ENCODE measurements at regions not wholly inside any gene's neighbourhood (a gene's known extent, or its start where the extent isn't known, plus 50 kb on each side); places are given as distances from the start of the nearest gene placed in this dataset.
"Not testable (repeated sequence)": the region's sequence is repeated elsewhere in the genome, so short reads cannot be mapped to it uniquely, and the experiment has no call there.

DNA sequence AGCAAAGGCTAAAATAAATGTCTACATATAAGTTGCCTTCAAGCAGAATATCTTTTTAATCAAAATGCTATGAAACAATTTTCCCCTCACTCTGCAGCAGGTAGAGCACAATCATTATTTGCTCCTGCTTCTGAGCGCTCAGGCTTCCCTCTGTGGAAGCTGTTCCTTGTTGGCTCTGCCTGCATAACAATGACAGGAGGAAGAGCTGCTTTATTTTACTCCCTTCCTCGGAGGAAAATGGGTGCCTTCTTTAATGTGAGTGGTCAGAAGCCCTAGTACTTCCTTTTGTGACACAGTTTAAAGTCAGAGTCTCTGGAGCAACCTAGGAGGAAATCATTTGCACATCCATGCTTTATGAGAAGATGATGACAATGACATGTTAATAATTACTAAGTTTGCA, 492.1 kb downstream of the CDH8 start:
- ATAC-seq (replicated peaks) (no peak), DNase-seq (no peak)
- peaks cover 0 to 5% of the 10 kb centered on the region in 2 donors for H3K9me3 Mint-ChIP-seq
- no peak overlapping the region for H3K4me3 Mint-ChIP-seq
- no peaks in the 10 kb centered on the region for H3K4me1 Mint-ChIP-seq (ENCODE audit: low read depth in 2 of 2)
- H3K36me3 Mint-ChIP-seq (ENCODE audit: insufficient read depth), result no peaks in the 10 kb centered on the region
- no peak overlapping the region for H3K27ac Mint-ChIP-seq
- no peaks in the 10 kb centered on the region for H3K27me3 Mint-ChIP-seq

DNA sequence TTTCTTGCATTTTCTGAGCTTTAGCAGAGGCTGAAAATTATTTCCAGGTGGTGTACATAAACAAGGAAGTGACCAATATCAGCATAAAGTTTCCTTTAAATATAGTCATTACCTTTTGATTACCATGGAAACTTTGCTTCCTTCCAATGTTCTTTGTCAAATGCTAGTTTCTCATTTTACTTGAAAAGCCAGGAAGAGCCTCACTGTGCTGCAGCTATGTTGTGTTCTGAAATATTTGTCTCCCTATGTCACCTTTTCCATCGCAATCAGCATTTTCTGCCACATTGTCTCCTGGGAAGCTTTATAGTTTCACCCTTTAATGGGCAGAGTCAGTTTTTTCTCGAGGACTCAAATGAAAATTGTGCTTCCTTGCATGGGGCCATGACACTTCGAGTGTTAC, 496.0 kb downstream of the CDH8 start:
- Mint-ChIP-seq H3K27ac (no peak overlapping the region), H3K36me3 (ENCODE audit: insufficient read depth) (no peaks in the 10 kb centered on the region), H3K27me3 (no peaks in the 10 kb centered on the region), H3K4me1 (ENCODE audit: low read depth in 2 of 2) (no peaks in the 10 kb centered on the region), H3K4me3 (no peak overlapping the region), H3K9me3 (peaks cover 15 to 21% of the 10 kb centered on the region in 2 donors)
- ATAC-seq (replicated peaks) (no peak), DNase-seq (no peak)

DNA sequence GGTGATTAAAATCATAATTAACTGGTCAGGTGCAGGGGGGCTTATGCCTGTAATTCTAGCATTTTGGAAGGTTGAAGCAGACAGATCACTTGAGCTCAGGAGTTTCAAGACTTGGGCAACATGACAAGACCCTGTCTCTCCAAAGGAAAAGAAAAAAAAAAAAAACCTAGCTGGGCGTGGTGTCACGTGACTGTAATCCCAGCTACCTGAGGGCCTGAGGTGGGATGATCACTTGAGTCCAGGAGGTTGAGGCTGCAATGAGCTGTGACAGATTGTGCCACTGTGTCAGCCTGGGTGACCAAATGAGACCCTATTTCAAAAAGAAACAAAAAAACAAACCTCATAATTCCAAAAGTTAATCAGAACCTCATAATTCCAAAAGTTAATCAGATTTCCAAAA, 505.5 kb downstream of the CDH8 start:
- H3K4me1 Mint-ChIP-seq (ENCODE audit: low read depth in 2 of 2), result no peaks in the 10 kb centered on the region
- H3K36me3 Mint-ChIP-seq (ENCODE audit: insufficient read depth), result no peaks in the 10 kb centered on the region
- no peak overlapping the region for H3K4me3 Mint-ChIP-seq
- no peak overlapping the region for H3K27ac Mint-ChIP-seq
- no peak for DNase-seq
- ATAC-seq (replicated peaks), result no peak
- peaks cover 17 to 36% of the 10 kb centered on the region in 2 donors for H3K9me3 Mint-ChIP-seq
- no peaks in the 10 kb centered on the region for H3K27me3 Mint-ChIP-seq

DNA sequence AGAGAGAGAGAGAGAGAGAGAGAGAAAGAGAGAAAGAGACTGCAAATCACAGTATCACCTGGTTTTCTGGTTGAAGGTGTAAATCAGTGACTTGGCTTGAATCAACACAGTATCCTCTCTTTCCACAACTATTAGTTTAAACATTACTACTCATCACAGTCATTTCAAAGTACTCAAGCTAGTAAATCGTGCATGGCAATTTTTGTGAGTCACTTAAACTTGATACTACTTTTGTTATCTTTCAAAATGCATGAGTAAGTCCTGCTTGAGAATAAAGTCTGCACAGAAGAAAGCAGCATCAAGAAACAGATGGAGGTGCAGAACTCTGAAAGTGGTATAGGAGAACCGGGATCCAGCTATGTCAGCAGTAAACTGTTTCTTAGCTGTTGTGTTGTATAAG, 535.4 kb downstream of the CDH8 start:
- ATAC-seq (replicated peaks) (no peak), DNase-seq (no peak)
- Mint-ChIP-seq H3K27me3 (no peaks in the 10 kb centered on the region), H3K27ac (no peak overlapping the region), H3K9me3 (peaks cover 3 to 12% of the 10 kb centered on the region in 2 donors), H3K4me1 (ENCODE audit: low read depth in 2 of 2) (no peaks in the 10 kb centered on the region), H3K36me3 (ENCODE audit: insufficient read depth) (no peaks in the 10 kb centered on the region), H3K4me3 (no peak overlapping the region)

DNA sequence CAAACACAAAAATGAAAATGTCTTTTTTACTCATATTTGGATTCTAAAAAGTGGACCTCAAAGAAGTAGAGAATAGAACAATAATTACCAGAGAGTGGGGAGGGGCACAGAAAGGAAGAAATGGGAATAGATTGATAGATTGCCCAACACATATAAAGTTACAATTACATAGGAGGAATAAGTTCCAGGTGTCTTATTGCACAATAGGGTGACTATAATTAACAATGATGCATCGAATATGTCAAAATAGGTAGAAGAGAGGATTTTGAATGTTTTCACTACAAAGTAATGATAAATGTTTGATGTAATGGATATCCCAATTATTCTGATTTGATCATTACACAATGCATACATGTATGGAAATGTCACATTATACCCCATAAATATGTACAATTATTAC, 556.0 kb downstream of the CDH8 start:
- H3K9me3 Mint-ChIP-seq, result peaks cover 10 to 20% of the 10 kb centered on the region in 2 donors
- ATAC-seq (replicated peaks) (no peak), DNase-seq (no peak)
- no peaks in the 10 kb centered on the region for H3K27me3 Mint-ChIP-seq
- H3K4me1 Mint-ChIP-seq (ENCODE audit: low read depth in 2 of 2), result no peaks in the 10 kb centered on the region
- H3K27ac Mint-ChIP-seq, result no peak overlapping the region
- no peak overlapping the region for H3K4me3 Mint-ChIP-seq
- H3K36me3 Mint-ChIP-seq (ENCODE audit: insufficient read depth), result no peaks in the 10 kb centered on the region

DNA sequence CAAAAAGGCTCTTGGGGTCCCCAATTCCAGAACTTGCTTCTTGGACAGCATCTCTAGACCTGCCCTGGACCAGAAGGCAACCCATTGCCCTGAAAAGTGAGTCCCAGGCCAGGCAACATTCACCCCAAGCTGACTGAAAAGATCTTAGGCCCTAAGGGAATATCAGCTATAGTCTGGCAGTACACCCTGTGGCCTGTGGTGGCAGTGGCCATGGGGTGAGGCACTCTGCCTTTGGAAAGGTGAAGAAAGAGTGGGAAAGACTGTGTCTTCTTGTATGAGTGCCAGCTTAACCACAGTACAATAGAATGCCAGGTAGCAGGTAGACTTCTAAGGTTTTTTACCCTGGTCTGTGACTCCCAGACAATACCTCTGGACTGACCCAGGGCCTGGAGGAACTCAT, 564.5 kb downstream of the CDH8 start:
- Mint-ChIP-seq H3K9me3 (peaks cover 8 to 17% of the 10 kb centered on the region in 2 donors), H3K4me3 (no peak overlapping the region), H3K27me3 (no peaks in the 10 kb centered on the region), H3K4me1 (ENCODE audit: low read depth in 2 of 2) (no peaks in the 10 kb centered on the region), H3K27ac (no peak overlapping the region), H3K36me3 (ENCODE audit: insufficient read depth) (no peaks in the 10 kb centered on the region)
- no peak for ATAC-seq (replicated peaks)
- no peak for DNase-seq

DNA sequence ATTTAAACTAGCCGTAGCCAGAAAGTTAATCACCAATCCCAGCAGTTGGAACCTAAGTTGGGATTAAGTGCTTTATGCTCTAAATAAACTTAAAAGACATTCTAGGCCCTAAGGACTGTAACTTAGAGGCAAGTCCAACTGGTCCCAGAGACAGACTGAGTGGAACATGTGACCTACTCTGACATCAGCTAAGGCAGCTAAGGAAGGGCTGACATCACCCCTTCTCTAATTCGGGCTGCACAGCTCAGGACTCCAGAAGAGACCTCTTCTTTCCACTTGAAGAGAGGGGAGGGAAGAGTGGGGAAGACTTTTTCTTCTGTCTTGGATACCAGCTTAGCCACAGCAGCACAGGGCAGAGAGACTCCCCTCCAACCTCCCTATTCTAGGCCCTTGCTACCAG, 565.2 kb downstream of the CDH8 start:
- Mint-ChIP-seq H3K4me3 (no peak overlapping the region), H3K36me3 (ENCODE audit: insufficient read depth) (no peaks in the 10 kb centered on the region)

DNA sequence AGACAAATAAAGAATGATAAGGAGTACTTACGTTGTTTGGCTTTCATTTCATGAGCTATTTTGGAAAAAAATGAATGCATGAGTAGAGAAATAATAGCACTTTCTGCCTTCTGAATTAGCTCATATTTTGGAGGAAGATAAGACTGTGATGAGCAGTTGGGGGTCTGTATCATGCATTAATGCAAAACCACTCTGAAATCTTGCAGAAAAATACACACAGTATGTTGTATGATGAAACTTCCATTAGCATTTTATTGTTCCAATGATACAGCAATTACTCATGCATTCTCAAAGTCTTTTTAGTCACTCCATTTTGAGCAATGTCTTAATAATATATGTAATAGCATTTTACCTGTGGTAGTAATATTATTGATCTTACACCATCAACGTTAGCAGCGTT, 571.0 kb downstream of the CDH8 start:
- H3K9me3 Mint-ChIP-seq, result peaks cover under 1 to 8% of the 10 kb centered on the region in 2 donors

More for the DNA sequence above, 565.2 kb downstream of the CDH8 start:
- ATAC-seq (replicated peaks), result no peak
- peaks cover 5 to 9% of the 10 kb centered on the region in 2 donors for H3K9me3 Mint-ChIP-seq
- DNase-seq, result no peak
- no peaks in the 10 kb centered on the region for H3K4me1 Mint-ChIP-seq (ENCODE audit: low read depth in 2 of 2)
- no peaks in the 10 kb centered on the region for H3K27me3 Mint-ChIP-seq
- no peak overlapping the region for H3K27ac Mint-ChIP-seq

DNA sequence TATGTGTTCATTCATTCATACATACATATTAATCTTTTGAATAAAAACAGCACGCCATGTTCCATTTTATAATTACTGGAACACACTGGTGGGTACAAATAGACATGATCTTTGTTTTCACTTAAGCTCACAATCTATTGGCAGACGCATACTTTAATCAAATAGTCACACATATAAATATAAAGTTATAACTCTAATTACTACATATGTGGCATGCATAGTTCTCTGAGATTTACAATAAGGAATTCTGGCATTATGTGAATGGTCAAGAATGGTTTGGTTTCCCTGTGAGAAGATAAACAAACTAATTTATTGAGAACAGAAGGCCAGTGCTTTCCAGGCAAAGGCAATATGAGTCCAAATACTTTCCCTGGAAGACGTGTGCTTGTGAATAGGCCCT, 576.2 kb downstream of the CDH8 start:
- no peak overlapping the region for H3K4me3 Mint-ChIP-seq

More for the DNA sequence above, 571.0 kb downstream of the CDH8 start:
- no peaks in the 10 kb centered on the region for H3K27me3 Mint-ChIP-seq
- no peaks in the 10 kb centered on the region for H3K4me1 Mint-ChIP-seq (ENCODE audit: low read depth in 2 of 2)
- no peak overlapping the region for H3K4me3 Mint-ChIP-seq
- ATAC-seq (replicated peaks) (no peak), DNase-seq (no peak)
- H3K36me3 Mint-ChIP-seq (ENCODE audit: insufficient read depth), result no peaks in the 10 kb centered on the region
- H3K27ac Mint-ChIP-seq, result no peak overlapping the region

DNA sequence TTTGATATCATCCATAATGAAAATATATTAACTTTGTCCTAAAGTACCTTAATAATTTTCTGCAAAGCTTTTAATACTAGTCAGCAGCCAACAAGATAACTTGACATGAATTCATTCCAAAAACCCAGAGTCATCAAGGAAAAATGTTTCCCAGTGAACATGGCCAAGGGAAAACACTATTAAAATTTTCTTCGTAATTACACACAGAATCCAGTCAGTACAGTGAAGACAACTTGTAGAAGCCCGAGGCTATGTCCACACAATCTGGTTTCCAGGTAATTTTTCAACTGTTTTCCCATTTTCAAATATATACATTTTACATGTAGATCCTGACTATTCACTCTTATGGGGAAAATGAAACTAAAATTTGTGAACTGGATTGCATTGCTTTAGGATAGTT, 600.9 kb downstream of the CDH8 start:
- ATAC-seq (replicated peaks) (no peak), DNase-seq (no peak)
- H3K27ac Mint-ChIP-seq, result no peak overlapping the region
- H3K27me3 Mint-ChIP-seq, result no peaks in the 10 kb centered on the region
- no peaks in the 10 kb centered on the region for H3K4me1 Mint-ChIP-seq (ENCODE audit: low read depth in 2 of 2)
- H3K9me3 Mint-ChIP-seq, result peaks cover 12 to 15% of the 10 kb centered on the region in 2 donors
- H3K36me3 Mint-ChIP-seq (ENCODE audit: insufficient read depth), result no peaks in the 10 kb centered on the region
- no peak overlapping the region for H3K4me3 Mint-ChIP-seq

More for the DNA sequence above, 576.2 kb downstream of the CDH8 start:
- no peak for ATAC-seq (replicated peaks)
- no peak overlapping the region for H3K27ac Mint-ChIP-seq
- no peaks in the 10 kb centered on the region for H3K4me1 Mint-ChIP-seq (ENCODE audit: low read depth in 2 of 2)
- H3K9me3 Mint-ChIP-seq, result peaks cover 15 to 29% of the 10 kb centered on the region in 2 donors
- no peaks in the 10 kb centered on the region for H3K27me3 Mint-ChIP-seq
- no peak for DNase-seq
- H3K36me3 Mint-ChIP-seq (ENCODE audit: insufficient read depth), result no peaks in the 10 kb centered on the region

DNA sequence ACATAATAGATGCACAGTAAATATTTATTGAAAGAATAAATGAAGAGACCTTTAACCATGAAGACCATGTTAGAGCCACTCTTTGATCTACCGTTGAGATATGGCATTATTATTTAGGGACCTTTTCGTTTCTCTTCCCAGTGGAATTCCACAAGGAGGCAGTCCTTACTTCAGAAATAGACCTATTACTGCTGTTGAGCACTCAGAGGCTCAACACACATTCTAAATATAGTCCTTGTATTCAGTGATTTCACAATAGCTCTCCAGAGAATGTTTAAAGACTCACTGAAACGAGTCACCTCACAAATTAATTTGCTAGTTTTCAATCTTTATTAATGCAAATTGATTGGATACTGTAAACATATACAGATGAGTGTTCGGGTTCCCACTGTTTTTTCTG, 603.8 kb downstream of the CDH8 start:
- no peaks in the 10 kb centered on the region for H3K4me1 Mint-ChIP-seq (ENCODE audit: low read depth in 2 of 2)
- no peaks in the 10 kb centered on the region for H3K27me3 Mint-ChIP-seq
- H3K4me3 Mint-ChIP-seq, result no peak overlapping the region
- H3K27ac Mint-ChIP-seq, result no peak overlapping the region
- H3K36me3 Mint-ChIP-seq (ENCODE audit: insufficient read depth), result no peaks in the 10 kb centered on the region
- ATAC-seq (replicated peaks), result no peak
- DNase-seq, result no peak
- H3K9me3 Mint-ChIP-seq, result peaks cover 6 to 14% of the 10 kb centered on the region in 2 donors

DNA sequence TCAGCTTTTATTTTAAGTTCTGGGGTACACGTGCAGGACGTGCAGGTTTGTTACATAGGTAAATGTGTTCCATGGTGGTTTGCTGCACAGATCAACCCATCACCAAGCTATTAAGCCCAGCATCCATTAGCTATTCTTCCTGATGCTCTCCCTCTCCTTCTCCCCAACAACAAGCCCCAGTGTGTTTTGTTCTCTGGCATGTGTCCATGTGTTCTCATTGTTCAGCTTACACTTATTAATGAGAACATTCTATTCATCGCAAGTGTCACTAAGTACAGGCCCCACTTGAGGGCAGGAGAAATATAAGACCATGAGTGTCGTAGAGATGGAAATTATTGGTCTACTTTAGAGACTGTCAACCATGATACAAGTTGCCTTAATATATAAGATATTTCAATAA, 615.1 kb downstream of the CDH8 start:
- H3K4me3 Mint-ChIP-seq, result no peak overlapping the region
- ATAC-seq (replicated peaks) (no peak), DNase-seq (no peak)
- no peaks in the 10 kb centered on the region for H3K36me3 Mint-ChIP-seq (ENCODE audit: insufficient read depth)
- H3K27me3 Mint-ChIP-seq, result no peaks in the 10 kb centered on the region
- no peaks in the 10 kb centered on the region for H3K4me1 Mint-ChIP-seq (ENCODE audit: low read depth in 2 of 2)
- peaks cover 0 to 13% of the 10 kb centered on the region in 2 donors for H3K9me3 Mint-ChIP-seq
- no peak overlapping the region for H3K27ac Mint-ChIP-seq

DNA sequence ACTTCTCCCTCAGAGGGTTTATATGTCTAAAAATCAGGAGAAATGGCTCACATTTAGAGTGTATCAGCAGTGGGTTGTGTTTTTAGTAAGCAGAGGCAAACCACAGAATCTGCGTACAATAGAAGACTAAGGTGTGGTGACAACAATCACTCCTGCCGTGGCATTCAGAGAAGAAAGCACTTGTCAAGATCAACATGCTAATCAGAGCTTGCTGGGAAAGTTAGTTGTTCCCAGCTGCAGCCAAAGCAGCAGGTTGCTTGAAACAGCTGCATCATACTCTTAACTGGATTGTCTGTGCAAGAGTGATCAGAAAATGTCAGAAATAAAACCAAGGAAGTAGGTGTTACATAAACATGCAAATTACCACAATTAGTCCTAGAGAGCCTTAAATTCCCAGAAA, 616.4 kb downstream of the CDH8 start:
- Mint-ChIP-seq H3K4me1 (ENCODE audit: low read depth in 2 of 2) (no peaks in the 10 kb centered on the region), H3K36me3 (ENCODE audit: insufficient read depth) (no peaks in the 10 kb centered on the region), H3K27ac (no peak overlapping the region), H3K9me3 (peaks cover 0 to 13% of the 10 kb centered on the region in 2 donors), H3K4me3 (no peak overlapping the region), H3K27me3 (no peaks in the 10 kb centered on the region)
- no peak for ATAC-seq (replicated peaks)
- DNase-seq, result no peak

DNA sequence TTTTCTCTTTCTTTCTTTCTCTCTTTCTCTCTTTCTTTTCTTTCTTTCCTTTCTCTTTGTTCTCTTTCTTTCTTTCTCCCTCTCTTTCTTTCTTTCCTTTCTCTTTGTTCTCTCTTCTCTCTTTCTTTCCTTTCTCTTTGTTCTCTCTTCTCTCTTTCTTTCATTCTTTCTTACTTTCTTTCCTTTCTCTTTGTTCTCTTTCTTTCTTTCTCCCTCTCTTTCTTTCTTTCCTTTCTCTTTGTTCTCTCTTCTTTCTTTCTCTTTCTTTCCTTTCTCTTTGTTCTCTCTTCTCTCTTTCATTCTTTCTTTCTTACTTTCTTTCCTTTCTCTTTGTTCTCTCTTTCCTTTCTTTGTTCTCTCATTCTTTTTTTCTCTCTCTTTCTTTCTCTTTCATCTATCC, 617.4 kb downstream of the CDH8 start:
- not testable (repeated sequence) for H3K36me3 Mint-ChIP-seq (ENCODE audit: insufficient read depth); ATAC-seq (replicated peaks); H3K27me3 Mint-ChIP-seq; DNase-seq; H3K4me3 Mint-ChIP-seq; H3K4me1 Mint-ChIP-seq (ENCODE audit: low read depth in 2 of 2); H3K27ac Mint-ChIP-seq
- H3K9me3 Mint-ChIP-seq, result peaks cover 0 to 15% of the 10 kb centered on the region in 2 donors

DNA sequence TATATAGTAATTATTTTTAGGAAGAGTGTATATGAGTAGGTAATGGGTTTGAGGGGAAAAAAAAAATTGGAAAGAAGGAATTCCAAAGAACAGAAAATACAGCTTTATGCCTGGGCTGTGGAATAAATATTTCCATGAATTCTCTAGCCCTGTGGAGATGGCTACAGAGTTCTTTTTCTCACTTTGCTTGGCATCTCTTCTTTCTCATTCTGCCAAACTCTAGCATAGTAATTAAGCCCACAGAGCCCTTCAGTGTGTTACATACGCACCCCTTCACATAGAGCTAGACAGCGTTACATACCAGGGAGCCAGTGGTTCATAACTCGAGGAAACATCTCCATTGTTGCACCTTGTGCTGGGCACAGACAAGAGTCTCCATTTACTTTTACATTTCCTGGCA, 621.1 kb downstream of the CDH8 start:
- DNase-seq (no peak), ATAC-seq (replicated peaks) (no peak)
- H3K4me1 Mint-ChIP-seq (ENCODE audit: low read depth in 2 of 2), result no peaks in the 10 kb centered on the region
- H3K27ac Mint-ChIP-seq, result no peak overlapping the region
- no peaks in the 10 kb centered on the region for H3K27me3 Mint-ChIP-seq
- no peaks in the 10 kb centered on the region for H3K36me3 Mint-ChIP-seq (ENCODE audit: insufficient read depth)
- no peak overlapping the region for H3K4me3 Mint-ChIP-seq
- peaks cover 9 to 10% of the 10 kb centered on the region in 2 donors for H3K9me3 Mint-ChIP-seq

All from effector memory CD8-positive, alpha-beta T cell (primary cell).